Loucy (cell line): ENCODE measurements at regions not wholly inside any gene's neighbourhood (a gene's known extent, or its start where the extent isn't known, plus 50 kb on each side); places are given as distances from the start of the nearest gene placed in this dataset.

Experiments
- H2AFZ ChIP-seq: fragments of 200-600 bp; sonication (generic); 2 replicates; pipeline ENCODE4 v1.6.0; 2016; ENCODE audit warnings: antibody characterized with exemption, mild to moderate bottlenecking, low read length, moderate library complexity
- H3F3A ChIP-seq: fragments of 200-600 bp; 2 replicates; pipeline ENCODE4 v1.6.0; 2016; ENCODE audit warnings: antibody characterized with exemption, low read depth, mild to moderate bottlenecking
- H3K27me3 ChIP-seq: fragments of 200-600 bp; sonication (generic); 2 replicates; pipeline ENCODE4 v1.6.1; 2014; ENCODE audit warnings: low read length, mild to moderate bottlenecking; ENCODE audit not compliant: insufficient read depth, poor library complexity, severe bottlenecking
- H3K36me3 ChIP-seq: fragments of 200-600 bp; sonication (generic); 2 replicates; pipeline ENCODE4 v1.6.1; 2016; ENCODE audit warnings: low read length; ENCODE audit not compliant: insufficient read depth
- H3K4me1 ChIP-seq: fragments of 200-600 bp; sonication (generic); 2 replicates; pipeline ENCODE4 v1.5.1; 2014; ENCODE audit warnings: low read length, mild to moderate bottlenecking; ENCODE audit not compliant: insufficient read depth, poor library complexity, severe bottlenecking
- H3K4me2 ChIP-seq: fragments of 200-600 bp; sonication (generic); 2 replicates; pipeline ENCODE4 v1.6.0; 2014; ENCODE audit warnings: antibody characterized with exemption, low read length, low read depth, mild to moderate bottlenecking; ENCODE audit not compliant: poor library complexity, severe bottlenecking
- H3K4me3 ChIP-seq: fragments of 200-600 bp; sonication (generic); 2 replicates; pipeline ENCODE4 v1.5.1; 2014; ENCODE audit warnings: low read length, mild to moderate bottlenecking, mixed read lengths; ENCODE audit not compliant: poor library complexity, severe bottlenecking
- H3K79me2 ChIP-seq: fragments of 200-600 bp; sonication (generic); 2 replicates; pipeline ENCODE4 v1.6.1; 2014; ENCODE audit warnings: low read length; ENCODE audit not compliant: insufficient read depth
- H3K9ac ChIP-seq: fragments of 200-600 bp; sonication (generic); 2 replicates; pipeline ENCODE4 v1.6.0; 2014; ENCODE audit warnings: mild to moderate bottlenecking, low read depth, low read length, moderate library complexity; ENCODE audit not compliant: poor library complexity, severe bottlenecking
- H3K9me2 ChIP-seq: fragments of 200-600 bp; sonication (generic); replicated peaks from 2 replicates; pipeline ENCODE4 v1.6.1; 2016; ENCODE audit warnings: low read depth, low read length, mixed read lengths
- H3K9me3 ChIP-seq: fragments of 200-600 bp; sonication (generic); 2 replicates; pipeline ENCODE4 v1.6.1; 2014; ENCODE audit warnings: mild to moderate bottlenecking, antibody characterized with exemption, low read length, low read depth; ENCODE audit not compliant: insufficient read depth
- H4K20me1 ChIP-seq: fragments of 200-600 bp; sonication (generic); 2 replicates; pipeline ENCODE4 v1.6.0; 2014; ENCODE audit warnings: antibody characterized with exemption, low read length, mild to moderate bottlenecking; ENCODE audit not compliant: insufficient read depth, poor library complexity, severe bottlenecking
- EZH2phosphoT487 ChIP-seq: fragments of 200-600 bp; IDR thresholded peaks from 2 replicates; pipeline ENCODE4 v1.6.1; 2018; ENCODE audit warnings: antibody characterized with exemption, mild to moderate bottlenecking, moderate library complexity, borderline replicate concordance
- TF ChIP-seq, protein P1 (sequence below): fragments of 200-600 bp; sonication (generic); conservative IDR thresholded peaks from 2 replicates; pipeline ENCODE4 v1.5.1; 2014; ENCODE audit warnings: mild to moderate bottlenecking, antibody characterized with exemption, low read length

DNA sequence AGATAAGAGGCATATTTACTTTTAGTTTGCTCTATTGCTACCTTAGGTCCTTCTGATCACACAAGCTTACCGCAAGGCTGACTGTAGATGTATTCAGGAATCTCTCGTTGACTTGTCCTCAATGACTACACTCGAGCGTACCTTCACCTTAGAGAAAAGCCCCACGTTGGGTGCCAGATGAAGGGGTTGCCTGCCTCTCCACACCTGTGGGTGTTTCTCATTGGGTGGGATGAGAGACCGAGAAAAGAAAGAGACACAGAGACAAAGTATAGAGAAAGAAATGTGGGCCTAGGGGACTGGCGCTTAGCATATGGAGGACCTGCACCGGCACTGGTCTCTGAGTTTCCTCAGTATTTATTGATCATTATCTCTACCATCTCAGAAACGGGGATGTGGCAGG, 51.8 kb downstream of the ASCL4 start:
- Histone ChIP-seq H2AFZ (no peak overlapping the region), H3K9ac (no peak overlapping the region), H3K9me2 (no peaks in the 10 kb centered on the region), H3K36me3 (no peaks in the 10 kb centered on the region), H3K4me3 (no peak overlapping the region), H3K4me2 (no peak overlapping the region), H3K9me3 (peaks cover 19% of the 10 kb centered on the region; the same call in 1 of the 2 replicates), H3K27me3 (no peaks in the 10 kb centered on the region), H3K79me2 (no peaks in the 10 kb centered on the region), H4K20me1 (no peaks in the 10 kb centered on the region), H3F3A (no peaks in the 10 kb centered on the region), H3K4me1 (no peaks in the 10 kb centered on the region)
- TF ChIP-seq, protein P1, sequence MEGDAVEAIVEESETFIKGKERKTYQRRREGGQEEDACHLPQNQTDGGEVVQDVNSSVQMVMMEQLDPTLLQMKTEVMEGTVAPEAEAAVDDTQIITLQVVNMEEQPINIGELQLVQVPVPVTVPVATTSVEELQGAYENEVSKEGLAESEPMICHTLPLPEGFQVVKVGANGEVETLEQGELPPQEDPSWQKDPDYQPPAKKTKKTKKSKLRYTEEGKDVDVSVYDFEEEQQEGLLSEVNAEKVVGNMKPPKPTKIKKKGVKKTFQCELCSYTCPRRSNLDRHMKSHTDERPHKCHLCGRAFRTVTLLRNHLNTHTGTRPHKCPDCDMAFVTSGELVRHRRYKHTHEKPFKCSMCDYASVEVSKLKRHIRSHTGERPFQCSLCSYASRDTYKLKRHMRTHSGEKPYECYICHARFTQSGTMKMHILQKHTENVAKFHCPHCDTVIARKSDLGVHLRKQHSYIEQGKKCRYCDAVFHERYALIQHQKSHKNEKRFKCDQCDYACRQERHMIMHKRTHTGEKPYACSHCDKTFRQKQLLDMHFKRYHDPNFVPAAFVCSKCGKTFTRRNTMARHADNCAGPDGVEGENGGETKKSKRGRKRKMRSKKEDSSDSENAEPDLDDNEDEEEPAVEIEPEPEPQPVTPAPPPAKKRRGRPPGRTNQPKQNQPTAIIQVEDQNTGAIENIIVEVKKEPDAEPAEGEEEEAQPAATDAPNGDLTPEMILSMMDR = no peak
- no peak for TF ChIP-seq EZH2phosphoT487

DNA sequence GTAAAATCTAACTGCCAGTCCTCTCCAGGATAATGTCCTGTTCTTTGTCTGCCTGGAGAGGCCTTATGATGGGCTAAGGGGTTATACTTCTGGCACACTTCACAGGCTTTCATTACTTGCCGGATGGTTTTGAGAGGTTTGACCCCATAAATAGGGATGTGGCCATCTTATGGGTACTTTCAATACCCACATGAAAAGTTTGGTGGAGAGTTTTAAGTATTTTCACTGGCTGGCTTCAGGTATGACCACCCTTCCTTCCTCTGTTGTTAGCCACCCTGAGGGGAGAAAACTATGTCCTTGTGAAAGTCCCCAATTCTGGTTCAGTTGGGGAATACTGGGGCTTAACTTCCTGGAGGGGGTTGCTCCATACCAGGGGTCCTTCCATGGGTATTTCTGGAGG, 54.8 kb downstream of the ASCL4 start:
- Histone ChIP-seq H4K20me1 (no peaks in the 10 kb centered on the region), H3F3A (no peaks in the 10 kb centered on the region), H3K36me3 (no peaks in the 10 kb centered on the region), H3K4me2 (no peak overlapping the region), H3K9me2 (no peaks in the 10 kb centered on the region), H3K9me3 (peaks cover 19% of the 10 kb centered on the region; the same call in 1 of the 2 replicates), H3K27me3 (no peaks in the 10 kb centered on the region), H3K4me3 (no peak overlapping the region), H3K79me2 (no peaks in the 10 kb centered on the region), H3K9ac (no peak overlapping the region), H3K4me1 (no peaks in the 10 kb centered on the region), H2AFZ (no peak overlapping the region)
- no peak for TF ChIP-seq EZH2phosphoT487
- TF ChIP-seq, protein P1 = no peak

DNA sequence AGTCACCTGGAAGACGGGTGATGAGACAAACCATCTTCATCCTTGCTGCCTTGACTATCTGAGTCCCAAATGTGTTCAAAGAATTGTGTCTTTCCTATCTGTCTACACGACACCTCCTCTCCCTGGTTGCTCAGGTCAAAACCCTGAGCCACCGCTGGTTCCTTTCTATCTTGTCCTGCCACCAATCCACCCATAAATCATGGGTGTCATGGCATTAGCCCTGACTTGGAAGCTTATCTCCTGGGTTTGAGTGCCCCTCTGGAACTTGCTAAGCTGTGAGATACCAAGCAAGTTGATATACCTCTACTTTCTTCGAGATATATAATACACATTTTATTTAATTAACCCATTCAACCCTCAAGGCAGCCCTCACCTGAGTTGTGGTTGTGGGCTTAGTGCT, 57.9 kb downstream of the ASCL4 start:
- Histone ChIP-seq H3K9me2 (no peaks in the 10 kb centered on the region), H3K4me1 (no peaks in the 10 kb centered on the region), H3K4me2 (no peak overlapping the region), H2AFZ (no peak overlapping the region), H3K79me2 (no peaks in the 10 kb centered on the region), H3K9me3 (0 out of 2 replicates have a peak, but pooled peaks cover 2% of the 10 kb centered on the region), H3K4me3 (no peak overlapping the region), H3K27me3 (no peaks in the 10 kb centered on the region), H4K20me1 (no peaks in the 10 kb centered on the region), H3K9ac (no peak overlapping the region), H3F3A (no peaks in the 10 kb centered on the region), H3K36me3 (no peaks in the 10 kb centered on the region)
- TF ChIP-seq, protein P1 = no peak
- TF ChIP-seq EZH2phosphoT487 = no peak
